ENCODE measurements at regions not wholly inside any gene's neighbourhood (a gene's known extent, or its start where the extent isn't known, plus 50 kb on each side); places are given as distances from the start of the nearest gene placed in this dataset.

DNA sequence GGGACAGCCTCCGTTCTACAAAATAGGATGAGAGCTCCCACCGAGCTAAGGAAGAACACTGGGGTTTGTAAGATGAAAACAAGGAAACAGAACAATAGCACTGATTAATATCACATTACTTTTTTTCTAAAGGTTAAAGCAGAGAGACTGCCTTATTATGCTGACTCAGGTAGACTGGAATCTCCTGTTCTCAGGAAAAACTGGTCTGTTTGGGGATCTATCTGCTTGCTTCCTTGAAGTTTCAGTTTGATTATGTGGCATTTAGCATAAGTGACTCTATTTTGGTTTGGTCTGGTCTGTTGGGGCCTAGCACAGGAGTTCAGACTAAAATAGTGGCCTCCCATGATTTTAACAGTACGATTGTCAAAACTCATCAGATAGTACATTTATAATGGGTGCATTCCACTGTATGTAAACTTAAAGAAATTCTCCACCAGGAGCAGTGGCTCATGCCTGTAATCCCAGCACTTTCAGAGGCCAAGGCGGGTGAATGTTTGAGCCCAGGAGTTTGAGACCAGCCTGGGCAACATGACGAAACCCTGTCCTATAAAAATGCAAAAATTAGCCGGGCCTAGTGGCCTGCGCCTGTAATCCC lies 64.1 kb upstream of the NDUFV2 start:
- TF ChIP-seq, protein P1, sequence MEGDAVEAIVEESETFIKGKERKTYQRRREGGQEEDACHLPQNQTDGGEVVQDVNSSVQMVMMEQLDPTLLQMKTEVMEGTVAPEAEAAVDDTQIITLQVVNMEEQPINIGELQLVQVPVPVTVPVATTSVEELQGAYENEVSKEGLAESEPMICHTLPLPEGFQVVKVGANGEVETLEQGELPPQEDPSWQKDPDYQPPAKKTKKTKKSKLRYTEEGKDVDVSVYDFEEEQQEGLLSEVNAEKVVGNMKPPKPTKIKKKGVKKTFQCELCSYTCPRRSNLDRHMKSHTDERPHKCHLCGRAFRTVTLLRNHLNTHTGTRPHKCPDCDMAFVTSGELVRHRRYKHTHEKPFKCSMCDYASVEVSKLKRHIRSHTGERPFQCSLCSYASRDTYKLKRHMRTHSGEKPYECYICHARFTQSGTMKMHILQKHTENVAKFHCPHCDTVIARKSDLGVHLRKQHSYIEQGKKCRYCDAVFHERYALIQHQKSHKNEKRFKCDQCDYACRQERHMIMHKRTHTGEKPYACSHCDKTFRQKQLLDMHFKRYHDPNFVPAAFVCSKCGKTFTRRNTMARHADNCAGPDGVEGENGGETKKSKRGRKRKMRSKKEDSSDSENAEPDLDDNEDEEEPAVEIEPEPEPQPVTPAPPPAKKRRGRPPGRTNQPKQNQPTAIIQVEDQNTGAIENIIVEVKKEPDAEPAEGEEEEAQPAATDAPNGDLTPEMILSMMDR (conservative IDR thresholded peaks at IDR 0.05; ENCODE audit: low read depth, low read length) = no peak
- no peak overlapping the region for H3K4me3 ChIP-seq (ENCODE audit: low read depth, low read length)
- DNase-seq (ENCODE audit: low read depth) = peak; percentile 9

DNA sequence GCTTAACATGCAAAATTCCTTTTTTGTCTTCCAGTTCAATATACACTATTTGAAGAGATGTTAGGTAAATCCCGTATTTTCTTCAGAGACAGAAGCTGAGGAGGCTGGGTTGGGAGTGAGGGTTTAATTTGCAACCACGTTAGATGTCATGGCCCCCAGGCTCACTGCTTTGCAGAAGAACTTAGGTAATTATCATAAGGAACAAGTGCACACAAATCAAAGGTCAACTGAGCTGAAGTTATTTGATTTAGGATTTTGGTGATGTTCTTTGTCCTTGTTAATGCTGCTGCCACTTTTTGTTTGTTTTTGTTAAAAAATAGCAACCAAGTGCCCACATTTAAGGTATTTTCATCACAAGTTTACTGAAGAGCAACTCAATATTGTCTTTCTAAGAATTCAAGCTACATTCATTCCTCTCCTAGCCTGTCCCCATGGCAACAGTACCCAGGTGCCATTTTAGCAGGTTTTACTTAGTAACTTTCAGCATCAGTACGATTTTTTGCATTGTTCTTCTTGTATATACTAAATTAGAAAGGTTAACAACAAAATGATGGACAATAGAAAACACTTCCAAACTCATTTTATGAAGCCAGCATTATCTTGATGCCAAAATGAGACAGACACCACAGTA lies 62.9 kb upstream of the NDUFV2 start:
- TF ChIP-seq, protein P1 (conservative IDR thresholded peaks at IDR 0.05; ENCODE audit: low read depth, low read length) = no peak
- no peak overlapping the region for H3K4me3 ChIP-seq (ENCODE audit: low read depth, low read length)
- no peak for DNase-seq (ENCODE audit: low read depth)

GRCh38 chr18:9042766-9043481 lies 59.6 kb upstream of the NDUFV2 start:
- DNase-seq (ENCODE audit: low read depth) = no peak
- H3K4me3 ChIP-seq (ENCODE audit: low read depth, low read length) = no peak overlapping the region
- TF ChIP-seq, protein P1 (conservative IDR thresholded peaks at IDR 0.05; ENCODE audit: low read depth, low read length) = no peak

DNA sequence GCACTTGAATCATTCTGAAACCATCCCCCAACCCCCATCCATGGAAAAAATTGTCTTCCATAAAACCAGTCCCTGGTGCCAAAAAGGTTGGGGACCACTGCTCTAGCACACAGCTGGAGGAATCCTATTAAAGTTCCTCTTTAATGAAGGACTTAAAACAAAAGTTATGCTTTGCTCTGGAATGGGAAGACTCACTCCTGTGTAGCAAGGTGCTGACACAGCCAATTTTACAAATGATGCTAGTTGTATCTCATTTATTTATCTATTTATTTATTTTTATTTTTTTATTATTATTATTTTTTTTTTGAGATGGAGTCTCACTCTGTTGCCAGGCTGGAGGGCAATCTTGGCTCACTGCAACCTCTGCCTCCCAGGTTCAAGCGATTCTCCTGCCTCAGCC lies 58.9 kb upstream of the NDUFV2 start:
- TF ChIP-seq, protein P1 (conservative IDR thresholded peaks at IDR 0.05; ENCODE audit: low read depth, low read length) = no peak
- no peak overlapping the region for H3K4me3 ChIP-seq (ENCODE audit: low read depth, low read length)
- no peak for DNase-seq (ENCODE audit: low read depth)

DNA sequence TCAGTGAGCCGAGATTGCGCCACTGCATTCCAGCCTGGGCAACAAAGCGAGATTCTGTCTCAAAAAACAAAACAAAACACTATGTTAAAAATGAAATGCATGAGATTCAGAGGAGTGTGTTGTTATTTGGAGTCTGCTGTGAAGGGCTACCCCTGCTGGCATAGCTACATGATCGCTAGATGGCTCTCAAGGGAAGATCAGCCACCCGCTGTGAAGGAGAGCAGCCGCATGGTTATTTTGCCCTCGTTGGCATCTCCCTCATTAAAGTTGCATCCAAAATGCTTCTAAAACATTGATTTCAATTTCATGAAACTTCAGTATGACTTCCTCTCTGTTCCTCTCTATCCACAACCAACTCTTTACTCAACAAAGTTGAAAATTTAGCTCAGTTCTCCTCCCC lies 54.8 kb upstream of the NDUFV2 start:
- DNase-seq (ENCODE audit: low read depth) = no peak
- no peak overlapping the region for H3K4me3 ChIP-seq (ENCODE audit: low read depth, low read length)
- TF ChIP-seq, protein P1 (conservative IDR thresholded peaks at IDR 0.05; ENCODE audit: low read depth, low read length) = no peak

DNA sequence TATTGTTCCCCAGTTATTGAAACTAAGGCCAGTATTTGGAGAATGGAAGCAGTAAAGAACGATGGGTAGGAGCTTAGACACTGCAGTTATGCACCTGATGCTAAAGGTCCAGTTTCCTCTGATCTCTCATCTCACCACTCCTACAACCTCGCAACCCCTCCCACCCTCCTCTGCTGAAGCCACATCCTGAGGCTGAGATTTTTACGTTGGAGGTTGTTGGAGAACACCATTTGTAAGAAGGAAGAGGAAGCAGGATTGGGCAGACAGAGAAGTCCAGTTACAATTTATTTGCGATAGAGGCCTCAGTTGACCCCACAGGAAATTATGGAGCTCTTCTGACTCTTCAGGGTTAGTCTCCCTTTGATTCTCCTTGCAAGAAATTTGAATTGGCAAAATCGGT lies 54.3 kb upstream of the NDUFV2 start:
- no peak for DNase-seq (ENCODE audit: low read depth)
- TF ChIP-seq, protein P1 (conservative IDR thresholded peaks at IDR 0.05; ENCODE audit: low read depth, low read length) = no peak
- H3K4me3 ChIP-seq (ENCODE audit: low read depth, low read length) = no peak overlapping the region

Data from choroid plexus epithelial cell (primary cell).